Progenitor cell of endocrine pancreas (in vitro differentiated cells): ENCODE measurements at regions not wholly inside any gene's neighbourhood (a gene's known extent, or its start where the extent isn't known, plus 50 kb on each side); places are given as distances from the start of the nearest gene placed in this dataset.
A peak's percentile ranks its signal among the peaks of the same experiment; 100 is the strongest.

Source experiments
- DNase-seq: peaks from one replicate; pipeline ENCODE4 v3.0.0; 2021; ENCODE audit warnings: low spot score; ENCODE audit not compliant: unreplicated experiment
- H3K27ac Mint-ChIP-seq: 2 replicates; pipeline ENCODE4 v1.8.0; 2021; ENCODE audit warnings: mild to moderate bottlenecking, moderate library complexity, mixed read lengths
- H3K27me3 Mint-ChIP-seq: 2 replicates; pipeline ENCODE4 v1.8.0; 2021; ENCODE audit warnings: mixed read lengths
- H3K36me3 Mint-ChIP-seq: 2 replicates; pipeline ENCODE4 v1.8.0; 2022; ENCODE audit warnings: mixed read lengths; ENCODE audit not compliant: insufficient read depth
- H3K4me1 Mint-ChIP-seq: 2 replicates; pipeline ENCODE4 v1.8.0; 2021; ENCODE audit warnings: low read depth, mixed read lengths
- H3K4me3 Mint-ChIP-seq: 2 replicates; pipeline ENCODE4 v1.8.0; 2021; ENCODE audit warnings: low read depth, mild to moderate bottlenecking, moderate library complexity, mixed read lengths
- H3K9me3 Mint-ChIP-seq: 2 replicates; pipeline ENCODE4 v1.8.0; 2021; ENCODE audit warnings: low read depth, mixed read lengths
- TF ChIP-seq, protein P1 (sequence below): fragments of 200-600 bp; sonication (generic); IDR thresholded peaks from one replicate; pipeline ENCODE4 v1.5.0; 2021; ENCODE audit warnings: antibody characterized with exemption, mild to moderate bottlenecking; ENCODE audit not compliant: unreplicated experiment

- H3K36me3 Mint-ChIP-seq: peaks cover 6% of the 10 kb centered on the region
- peaks cover 5% of the 10 kb centered on the region for H3K4me1 Mint-ChIP-seq
- no peaks in the 10 kb centered on the region for H3K27me3 Mint-ChIP-seq
- H3K4me3 Mint-ChIP-seq: no peak overlapping the region
- H3K9me3 Mint-ChIP-seq: no peaks in the 10 kb centered on the region
- DNase-seq: no peak
- no peak overlapping the region for H3K27ac Mint-ChIP-seq
- TF ChIP-seq, protein P1, sequence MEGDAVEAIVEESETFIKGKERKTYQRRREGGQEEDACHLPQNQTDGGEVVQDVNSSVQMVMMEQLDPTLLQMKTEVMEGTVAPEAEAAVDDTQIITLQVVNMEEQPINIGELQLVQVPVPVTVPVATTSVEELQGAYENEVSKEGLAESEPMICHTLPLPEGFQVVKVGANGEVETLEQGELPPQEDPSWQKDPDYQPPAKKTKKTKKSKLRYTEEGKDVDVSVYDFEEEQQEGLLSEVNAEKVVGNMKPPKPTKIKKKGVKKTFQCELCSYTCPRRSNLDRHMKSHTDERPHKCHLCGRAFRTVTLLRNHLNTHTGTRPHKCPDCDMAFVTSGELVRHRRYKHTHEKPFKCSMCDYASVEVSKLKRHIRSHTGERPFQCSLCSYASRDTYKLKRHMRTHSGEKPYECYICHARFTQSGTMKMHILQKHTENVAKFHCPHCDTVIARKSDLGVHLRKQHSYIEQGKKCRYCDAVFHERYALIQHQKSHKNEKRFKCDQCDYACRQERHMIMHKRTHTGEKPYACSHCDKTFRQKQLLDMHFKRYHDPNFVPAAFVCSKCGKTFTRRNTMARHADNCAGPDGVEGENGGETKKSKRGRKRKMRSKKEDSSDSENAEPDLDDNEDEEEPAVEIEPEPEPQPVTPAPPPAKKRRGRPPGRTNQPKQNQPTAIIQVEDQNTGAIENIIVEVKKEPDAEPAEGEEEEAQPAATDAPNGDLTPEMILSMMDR: no peak
Measured at GRCh38 chr4:123230061-123230460, 166.5 kb upstream of the SPRY1 start.

DNA sequence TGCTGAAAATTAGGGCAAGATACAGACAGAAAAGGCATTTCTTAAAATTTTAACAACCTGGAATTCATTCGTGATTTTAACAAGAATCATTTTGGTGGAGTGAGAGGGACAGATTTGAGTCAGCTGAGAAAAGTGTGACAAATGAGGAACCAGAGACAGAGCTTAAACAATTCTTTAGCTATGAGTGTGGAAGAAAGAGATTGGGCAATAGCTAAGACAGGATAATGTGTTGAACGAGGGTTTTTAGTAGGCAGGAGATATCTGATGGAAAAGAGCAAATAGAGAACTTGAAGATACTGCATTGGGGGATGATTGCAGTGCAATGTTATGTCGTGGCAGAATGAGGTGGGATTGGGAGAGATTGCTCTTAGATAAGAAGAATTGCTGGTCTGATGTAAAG is 164.2 kb upstream of the SPRY1 start:
- Mint-ChIP-seq H3K4me3 (no peak overlapping the region), H3K36me3 (peaks cover 4% of the 10 kb centered on the region), H3K27ac (peak overlapping the region; percentile 0), H3K4me1 (peaks cover 6% of the 10 kb centered on the region), H3K27me3 (no peaks in the 10 kb centered on the region), H3K9me3 (no peaks in the 10 kb centered on the region)
- no peak for DNase-seq
- TF ChIP-seq, protein P1: no peak

- H3K36me3 Mint-ChIP-seq: peaks cover 4% of the 10 kb centered on the region
- peaks cover 6% of the 10 kb centered on the region for H3K4me1 Mint-ChIP-seq
- no peak overlapping the region for H3K27ac Mint-ChIP-seq
- TF ChIP-seq, protein P1: no peak
- no peak for DNase-seq
- H3K27me3 Mint-ChIP-seq: no peaks in the 10 kb centered on the region
- no peaks in the 10 kb centered on the region for H3K9me3 Mint-ChIP-seq
- H3K4me3 Mint-ChIP-seq: no peak overlapping the region
Measured at GRCh38 chr4:123233136-123233768, 163.3 kb upstream of the SPRY1 start.

DNA sequence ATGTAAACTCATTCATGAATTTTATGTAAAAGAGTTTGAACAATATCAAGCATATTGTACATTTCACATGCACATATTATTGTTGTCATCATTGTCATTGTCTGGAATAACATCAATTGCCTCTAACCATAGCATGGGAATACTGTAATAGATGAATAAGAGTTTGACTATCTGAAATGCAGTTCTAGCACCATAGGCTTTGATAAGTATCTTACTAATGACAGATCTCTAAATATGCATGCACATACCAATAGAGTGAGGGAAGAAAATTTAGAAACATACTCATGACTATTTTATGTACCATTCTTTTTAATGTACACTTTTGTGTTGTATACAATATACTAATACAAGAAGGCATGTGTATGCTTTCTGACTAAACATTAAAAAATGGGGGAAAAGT is 161.6 kb upstream of the SPRY1 start:
- peaks cover 2% of the 10 kb centered on the region for H3K4me1 Mint-ChIP-seq
- H3K27me3 Mint-ChIP-seq: no peaks in the 10 kb centered on the region
- TF ChIP-seq, protein P1: no peak
- no peak for DNase-seq
- peaks cover 8% of the 10 kb centered on the region for H3K36me3 Mint-ChIP-seq
- H3K9me3 Mint-ChIP-seq: peaks cover 7% of the 10 kb centered on the region
- H3K27ac Mint-ChIP-seq: peak overlapping the region; percentile 1
- no peak overlapping the region for H3K4me3 Mint-ChIP-seq

DNA sequence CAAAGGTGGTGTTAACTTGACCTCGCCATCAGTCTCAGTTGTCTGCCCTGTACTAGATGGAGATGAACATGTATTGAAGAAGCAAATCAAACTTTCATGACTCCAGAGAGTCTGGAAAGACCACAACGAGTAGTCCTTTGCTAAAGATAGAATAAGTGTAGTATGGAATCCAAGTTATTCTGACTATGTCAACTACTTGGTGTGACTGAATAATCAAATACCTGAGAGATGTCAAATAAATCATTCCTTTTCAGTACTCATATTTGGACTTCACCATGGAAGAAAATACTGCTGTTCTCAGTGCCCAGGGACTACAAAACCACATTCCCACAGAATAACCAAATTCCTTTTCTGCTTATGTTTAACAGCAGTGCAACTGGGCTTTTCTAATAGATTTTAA is 161.2 kb upstream of the SPRY1 start:
- Mint-ChIP-seq H3K27me3 (no peaks in the 10 kb centered on the region), H3K27ac (peak overlapping the region; percentile 1), H3K9me3 (peaks cover 10% of the 10 kb centered on the region), H3K4me1 (peaks cover 3% of the 10 kb centered on the region), H3K4me3 (no peak overlapping the region), H3K36me3 (peaks cover 8% of the 10 kb centered on the region)
- TF ChIP-seq, protein P1: no peak
- DNase-seq: no peak
